Dermis blood vessel endothelial cell (primary cell): ENCODE measurements at regions not wholly inside any gene's neighbourhood (a gene's known extent, or its start where the extent isn't known, plus 50 kb on each side); places are given as distances from the start of the nearest gene placed in this dataset.
A peak's percentile ranks its signal among the peaks of the same experiment; 100 is the strongest.

ENCODE experiments used
- DNase-seq: peaks from one replicate; pipeline ENCODE4 v3.0.0; 2010

DNA sequence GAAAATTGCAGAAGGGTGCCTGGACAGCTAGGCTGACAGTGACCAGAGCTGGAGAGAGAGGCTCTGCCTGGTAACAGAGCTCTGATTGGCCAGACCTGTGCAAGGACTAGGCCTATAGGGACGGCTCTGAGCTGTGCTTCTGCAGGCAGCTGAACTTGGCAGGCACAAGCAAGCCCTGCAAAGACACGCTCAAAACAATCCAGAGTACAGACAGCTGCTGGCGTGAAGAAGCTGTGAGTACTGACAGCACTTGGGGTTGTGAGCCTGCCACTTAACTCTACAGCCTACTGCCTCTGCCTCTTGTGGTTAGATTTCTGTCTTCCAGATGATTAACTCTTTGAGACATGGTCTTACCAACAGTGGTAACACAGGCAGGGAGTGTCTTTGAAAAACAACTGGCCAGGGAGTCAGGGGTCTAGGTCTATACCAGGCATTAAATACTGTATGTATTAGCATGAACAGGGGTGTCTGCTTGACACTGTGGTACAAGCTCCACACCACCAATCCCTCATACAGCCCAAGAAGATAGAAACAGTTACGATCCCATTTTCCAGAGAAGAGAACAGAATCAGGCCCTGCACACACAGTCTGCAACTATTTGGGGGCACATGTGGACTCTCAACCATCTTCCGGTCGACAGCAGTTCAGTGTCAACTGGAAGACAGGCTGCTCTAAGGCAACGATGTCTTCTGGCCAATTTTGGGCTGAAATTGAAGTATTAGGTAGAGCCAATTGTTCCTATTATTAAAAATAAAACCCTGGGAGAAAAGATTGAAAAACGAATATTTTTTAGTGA, 568.4 kb downstream of the TNS1 start:
- DNase-seq, result peak; percentile 78

DNA sequence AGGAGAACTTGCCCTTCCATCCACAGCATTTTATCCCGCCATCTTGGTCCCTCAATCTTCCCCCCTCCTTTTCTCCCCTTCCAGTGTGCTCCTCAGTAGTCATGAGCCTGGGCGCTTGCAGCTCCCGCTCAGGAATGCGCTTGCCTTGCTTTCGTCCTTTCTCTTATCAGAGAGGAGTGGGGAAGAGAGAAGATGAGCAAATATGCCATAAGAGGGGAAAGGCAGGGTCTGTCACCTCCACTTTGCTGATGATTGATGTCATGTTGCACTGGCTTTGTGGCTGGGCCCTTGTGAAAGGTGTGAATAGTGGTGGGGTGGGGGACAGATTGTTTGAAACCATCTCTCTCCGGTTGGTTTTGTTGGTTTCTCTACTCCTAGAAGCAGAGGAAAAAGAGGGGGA, 569.3 kb downstream of the TNS1 start:
- DNase-seq, result no peak

DNA sequence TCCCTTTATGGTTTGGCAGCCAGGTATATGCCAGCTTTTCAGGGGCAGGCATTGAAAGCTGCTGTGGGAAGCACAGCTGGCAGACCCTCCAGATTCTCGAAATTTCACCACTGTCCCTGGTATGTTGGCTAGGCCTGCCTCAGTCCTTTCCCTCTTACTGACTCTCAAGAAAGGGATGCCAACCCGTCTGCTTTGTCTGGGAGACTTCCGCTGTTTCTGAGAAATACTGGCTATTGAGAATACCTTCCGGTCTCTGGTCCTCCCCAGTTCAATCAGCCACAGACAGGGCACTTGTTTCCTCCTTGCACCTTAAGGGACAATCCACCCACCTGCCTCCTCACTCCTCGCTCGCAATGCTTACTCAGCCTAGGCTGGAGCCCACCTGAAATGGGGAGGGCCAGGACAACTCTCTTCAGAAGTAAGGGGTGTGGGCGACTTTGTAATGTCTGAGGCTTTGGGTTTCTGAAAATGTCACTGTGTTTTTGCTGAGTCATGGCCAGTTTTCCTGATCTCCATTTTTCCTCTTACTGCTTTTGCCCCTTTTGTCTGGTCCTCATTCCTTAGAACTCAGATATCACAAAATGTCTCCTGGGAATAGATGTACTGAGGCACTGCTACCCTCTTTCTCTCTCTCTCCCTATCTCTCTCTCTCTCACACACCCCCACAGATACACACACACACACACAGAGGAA, 571.1 kb downstream of the TNS1 start:
- DNase-seq, result no peak

DNA sequence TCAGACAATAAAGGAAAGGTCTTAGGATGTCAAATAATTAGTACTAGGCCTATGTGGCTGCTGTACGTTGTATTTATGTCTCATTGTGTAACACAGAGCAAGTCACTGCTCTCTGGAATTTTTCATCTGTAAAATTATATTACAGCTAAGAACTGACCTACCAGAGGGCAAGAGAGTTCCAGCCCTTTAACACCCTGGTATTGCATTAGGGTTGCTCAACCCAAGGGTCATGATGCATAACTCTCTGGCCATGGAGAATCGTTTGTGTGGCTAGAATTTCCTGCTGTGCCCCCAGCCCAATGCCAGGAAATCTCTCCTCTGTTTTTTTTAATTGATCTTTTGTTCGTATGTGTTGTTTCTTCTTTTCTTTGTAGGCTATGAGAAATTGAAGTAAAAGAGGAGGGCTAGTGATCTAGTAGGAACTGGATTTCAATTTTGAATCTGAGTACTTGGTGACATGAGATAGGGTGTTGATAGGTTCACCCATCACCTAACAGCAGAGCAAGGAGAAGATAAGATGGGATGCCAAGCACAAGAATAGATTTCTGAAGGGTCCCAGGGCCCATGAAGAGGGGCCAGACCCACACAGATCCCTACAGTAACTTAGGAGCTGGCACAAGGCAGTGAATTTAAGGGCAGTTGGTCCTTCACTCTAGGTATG, 571.2 kb upstream of the TNP1 start:
- no peak for DNase-seq

DNA sequence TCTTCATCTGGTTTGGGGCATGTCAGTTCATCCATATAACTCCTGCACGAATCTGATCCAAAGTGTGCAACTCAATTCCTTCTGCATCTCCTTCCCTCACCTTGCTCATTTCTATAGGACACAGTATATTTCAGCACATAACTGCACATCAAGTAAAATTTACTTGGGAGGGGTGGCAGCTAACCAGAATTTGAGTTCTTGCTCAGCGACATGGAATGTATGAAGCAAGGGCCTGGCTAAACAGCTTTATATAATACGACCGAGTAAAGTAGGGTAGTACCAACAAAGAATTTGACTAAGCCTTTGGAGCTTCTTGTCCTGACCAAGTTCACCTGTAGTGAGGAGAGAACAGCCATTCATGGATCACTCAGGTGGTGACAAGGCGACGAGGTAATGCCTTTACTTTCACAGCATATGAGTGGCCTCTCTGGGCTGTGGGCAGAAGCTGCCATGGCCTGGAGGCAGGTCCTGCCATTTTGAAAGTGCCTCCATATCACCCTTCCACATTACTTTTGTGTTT, 570.2 kb upstream of the TNP1 start:
- no peak for DNase-seq

DNA sequence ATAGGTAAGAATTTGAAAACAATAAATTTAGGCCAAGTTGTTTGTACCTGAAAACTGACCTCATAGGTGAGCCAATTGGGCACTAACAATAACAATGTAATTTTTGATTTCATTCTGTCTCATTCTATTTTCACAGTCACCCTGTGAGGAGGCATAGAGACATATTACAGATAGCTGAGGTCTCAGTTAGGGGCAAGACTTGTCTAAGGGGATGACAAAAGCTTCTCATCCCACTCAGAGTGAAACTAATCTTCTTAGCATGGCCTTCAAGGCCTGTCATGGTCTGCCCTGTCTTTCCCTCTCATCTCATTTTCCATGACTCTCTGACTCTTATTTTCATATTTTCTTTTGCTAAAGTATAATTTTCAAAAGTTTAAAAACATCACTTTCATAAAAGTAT, 562.0 kb upstream of the TNP1 start:
- no peak for DNase-seq

DNA sequence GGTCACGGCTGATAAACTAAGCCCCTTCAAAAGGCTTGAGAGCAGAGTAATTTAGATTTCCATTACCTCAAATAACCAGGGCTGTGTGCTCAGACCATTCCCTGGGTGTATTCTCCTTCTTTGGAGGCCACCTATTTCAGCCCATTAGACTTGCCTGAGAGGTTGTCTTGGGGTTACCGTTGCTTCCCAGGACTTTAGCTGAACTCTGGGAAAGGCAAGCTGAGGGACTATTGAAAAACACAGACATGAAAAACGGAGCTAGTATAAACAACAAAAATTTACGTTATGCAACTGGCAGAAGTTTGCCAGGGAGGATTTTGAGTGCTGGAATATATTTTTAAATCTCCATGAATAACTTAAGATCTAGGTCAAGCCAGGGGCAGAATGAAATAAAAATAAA, 561.0 kb upstream of the TNP1 start:
- DNase-seq, result no peak

DNA sequence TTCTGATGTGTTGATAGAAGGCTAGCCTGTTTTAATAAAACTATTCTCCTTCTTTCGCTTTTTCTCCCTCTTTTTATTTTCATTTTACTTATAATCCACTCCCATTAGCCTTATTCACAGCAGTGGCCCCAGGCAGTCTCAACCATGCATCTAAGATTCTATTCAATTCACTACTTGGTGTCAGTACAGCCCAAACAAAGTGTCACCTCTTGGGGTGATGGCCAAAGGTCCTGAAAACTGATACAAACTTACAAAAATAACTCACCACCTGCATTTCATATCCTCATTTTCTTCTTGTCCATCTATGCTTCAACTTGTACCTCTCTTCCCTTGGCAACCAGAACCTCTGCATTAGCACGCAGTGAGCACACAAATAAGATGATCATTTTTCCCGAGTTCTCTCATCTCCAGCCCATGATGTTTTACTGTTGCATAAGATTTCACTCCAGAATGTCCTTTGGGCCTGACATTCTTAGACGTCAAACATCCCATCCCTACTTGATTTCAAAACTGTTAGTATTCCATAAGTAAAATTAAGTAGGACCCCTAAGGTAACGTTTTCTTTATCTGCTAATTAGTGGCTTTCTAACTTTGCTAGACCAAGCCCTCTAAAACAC, 559.3 kb upstream of the TNP1 start:
- no peak for DNase-seq

DNA sequence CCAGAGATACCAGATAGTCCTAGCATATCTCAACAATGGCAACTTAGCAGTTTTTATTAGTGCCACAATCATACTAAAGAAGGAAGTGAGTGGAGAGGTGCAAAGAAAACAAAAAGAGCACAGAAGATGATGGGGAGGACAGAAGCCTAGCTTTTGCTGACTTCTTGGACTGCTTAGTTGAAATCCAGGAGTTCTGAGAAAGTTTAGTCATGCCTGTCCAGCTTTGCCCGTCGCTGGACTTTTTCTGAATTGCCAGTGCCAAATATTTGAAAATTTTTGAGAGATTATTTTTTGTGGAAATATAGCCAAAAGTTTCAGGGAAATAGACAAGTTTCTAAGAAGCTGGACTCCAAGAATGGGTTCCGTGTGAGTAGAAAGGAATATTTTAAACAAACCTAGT, 558.7 kb upstream of the TNP1 start:
- DNase-seq, result no peak

DNA sequence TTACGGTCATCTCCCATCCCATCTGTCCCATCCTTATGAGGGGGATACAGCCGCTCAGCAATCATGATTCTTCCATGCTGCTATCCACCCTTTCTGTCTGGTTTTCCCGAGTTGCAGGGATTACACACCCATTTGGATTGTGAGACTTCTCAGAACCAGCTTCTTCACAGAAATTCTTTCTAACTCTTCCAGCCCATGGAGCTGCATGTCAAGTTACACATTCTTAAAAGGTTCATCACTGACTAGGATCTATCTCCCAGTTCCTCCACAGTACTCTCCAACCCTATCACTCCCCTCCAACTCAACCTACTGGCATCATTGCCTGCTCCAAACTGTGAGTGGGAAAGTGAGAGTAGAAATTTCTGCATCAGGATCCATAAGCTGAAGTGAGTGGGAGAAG, 558.2 kb upstream of the TNP1 start:
- DNase-seq, result no peak

DNA sequence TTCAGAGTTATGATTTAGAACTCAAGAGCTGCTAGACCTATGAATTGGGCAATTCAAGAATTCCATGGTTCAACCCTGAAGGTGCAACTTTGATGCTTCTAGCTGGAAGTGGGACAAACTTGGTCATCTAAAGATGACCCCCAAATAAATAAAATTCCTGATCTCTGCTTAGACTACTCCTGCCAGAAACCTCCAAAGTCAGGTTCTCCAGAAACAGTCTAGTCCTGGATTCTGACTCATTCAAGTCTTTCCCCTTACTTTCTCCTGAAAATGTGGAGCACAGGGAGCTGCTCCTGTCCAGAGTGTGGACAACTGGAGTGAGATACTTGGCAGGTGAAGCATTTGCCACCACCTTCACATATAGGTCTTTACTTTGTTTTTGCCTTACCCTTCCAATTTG, 557.7 kb upstream of the TNP1 start:
- no peak for DNase-seq

DNA sequence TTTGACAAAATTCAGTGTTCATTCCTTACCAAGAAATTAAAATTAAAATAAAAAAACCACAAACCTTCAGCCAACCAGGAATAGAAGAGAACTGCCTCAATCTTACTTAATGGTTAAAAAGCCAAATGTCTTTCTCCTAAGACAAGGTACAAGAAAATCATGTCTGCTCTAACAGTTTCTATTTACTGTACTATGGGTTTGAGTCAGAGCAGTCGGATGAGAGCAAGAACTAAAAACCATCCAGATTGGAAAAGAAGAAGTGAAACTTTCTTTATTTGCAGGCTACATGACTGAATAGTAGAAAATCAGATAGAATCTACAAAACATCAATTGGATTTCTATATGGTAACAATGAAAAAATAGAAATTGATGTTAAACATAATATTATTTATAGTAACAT, 555.5 kb upstream of the TNP1 start:
- no peak for DNase-seq

DNA sequence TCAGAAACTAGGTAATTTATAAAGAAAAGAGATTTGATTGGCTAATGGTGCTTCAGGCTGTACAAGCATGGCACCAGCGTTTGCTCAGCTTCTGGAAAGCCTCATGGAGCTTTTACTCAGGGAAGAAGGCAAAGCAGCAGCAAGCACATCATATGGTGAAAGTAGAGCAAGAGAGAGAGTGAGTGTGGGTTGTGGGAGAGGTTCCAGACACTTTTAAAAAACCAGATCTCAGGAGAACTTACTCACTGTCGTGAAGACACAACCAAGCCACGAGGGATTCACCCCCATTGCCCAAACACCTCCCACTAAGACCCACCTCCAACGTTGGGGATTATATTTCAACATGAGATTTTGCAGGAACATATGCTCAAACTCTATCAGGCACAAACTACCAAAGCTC, 554.6 kb upstream of the TNP1 start:
- DNase-seq, result no peak

DNA sequence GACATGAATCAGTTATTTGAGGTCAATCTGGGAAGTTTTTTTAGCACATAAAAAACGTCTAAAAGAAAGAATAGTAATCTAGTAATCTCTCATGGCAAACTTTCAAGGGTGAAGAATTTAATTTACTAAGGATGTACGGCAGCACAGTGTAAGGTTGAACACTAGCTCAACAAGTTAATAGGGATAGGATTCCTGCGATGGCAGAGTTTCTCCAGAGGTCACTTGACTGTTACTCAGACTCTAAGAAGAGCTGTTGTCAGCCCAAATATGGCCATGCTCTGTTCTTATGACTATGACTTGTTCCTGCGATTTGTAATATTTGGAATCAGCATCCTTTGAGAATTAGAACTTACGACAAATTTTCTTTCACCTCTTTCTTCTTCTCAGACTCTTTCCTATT, 553.3 kb upstream of the TNP1 start:
- no peak for DNase-seq

DNA sequence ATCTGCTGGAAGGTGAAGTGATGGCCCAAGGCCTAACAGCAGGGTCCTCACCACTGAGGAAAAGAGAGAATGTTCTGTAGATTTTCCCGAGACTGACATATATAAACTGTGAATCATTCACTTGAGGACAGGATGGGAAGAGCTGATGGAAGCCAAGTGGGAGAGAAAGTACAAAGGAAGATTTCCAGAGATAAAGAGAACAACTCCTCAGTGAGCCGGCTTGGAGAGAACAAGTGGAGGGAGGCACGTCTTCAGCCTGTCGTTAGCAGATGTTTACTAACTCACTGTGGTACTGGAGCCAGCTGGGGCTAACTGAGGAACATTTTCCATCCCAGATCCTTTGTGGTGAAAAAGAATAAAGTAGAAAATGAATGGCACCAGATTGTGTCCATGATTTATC, 552.9 kb upstream of the TNP1 start:
- DNase-seq, result no peak

DNA sequence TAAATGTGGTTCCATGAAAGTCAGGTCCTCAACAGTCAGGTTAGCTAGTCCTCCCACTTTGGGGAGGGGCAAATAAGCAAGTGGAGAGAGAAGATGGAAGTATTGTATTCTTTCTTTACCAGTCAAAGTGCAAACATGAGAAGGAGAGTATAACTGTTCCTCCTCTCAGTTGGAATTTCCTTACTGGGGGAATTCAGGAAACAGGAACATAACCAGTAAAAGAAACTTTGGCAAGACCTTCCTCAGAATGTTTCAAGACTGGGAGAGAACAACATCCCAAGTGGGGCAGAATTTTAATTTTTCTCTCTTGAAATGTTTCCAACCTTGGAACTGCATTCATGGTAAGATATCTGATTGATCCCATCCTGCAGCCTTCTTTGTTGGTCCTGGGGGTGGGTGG, 552.4 kb upstream of the TNP1 start:
- DNase-seq, result no peak

DNA sequence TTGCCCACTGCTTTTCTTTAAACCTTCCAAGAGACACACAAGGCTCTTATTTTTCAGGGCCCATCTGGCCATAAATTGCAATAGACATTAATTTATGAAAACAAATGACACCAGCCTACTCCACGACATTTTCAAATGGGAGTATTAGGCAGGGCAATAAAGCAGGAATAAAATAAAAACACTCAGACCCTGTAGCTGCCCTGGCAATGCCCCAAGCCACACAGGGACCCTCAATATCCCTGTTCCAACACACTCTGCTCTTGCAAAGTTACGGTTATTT, 550.8 kb upstream of the TNP1 start:
- DNase-seq, result no peak

DNA sequence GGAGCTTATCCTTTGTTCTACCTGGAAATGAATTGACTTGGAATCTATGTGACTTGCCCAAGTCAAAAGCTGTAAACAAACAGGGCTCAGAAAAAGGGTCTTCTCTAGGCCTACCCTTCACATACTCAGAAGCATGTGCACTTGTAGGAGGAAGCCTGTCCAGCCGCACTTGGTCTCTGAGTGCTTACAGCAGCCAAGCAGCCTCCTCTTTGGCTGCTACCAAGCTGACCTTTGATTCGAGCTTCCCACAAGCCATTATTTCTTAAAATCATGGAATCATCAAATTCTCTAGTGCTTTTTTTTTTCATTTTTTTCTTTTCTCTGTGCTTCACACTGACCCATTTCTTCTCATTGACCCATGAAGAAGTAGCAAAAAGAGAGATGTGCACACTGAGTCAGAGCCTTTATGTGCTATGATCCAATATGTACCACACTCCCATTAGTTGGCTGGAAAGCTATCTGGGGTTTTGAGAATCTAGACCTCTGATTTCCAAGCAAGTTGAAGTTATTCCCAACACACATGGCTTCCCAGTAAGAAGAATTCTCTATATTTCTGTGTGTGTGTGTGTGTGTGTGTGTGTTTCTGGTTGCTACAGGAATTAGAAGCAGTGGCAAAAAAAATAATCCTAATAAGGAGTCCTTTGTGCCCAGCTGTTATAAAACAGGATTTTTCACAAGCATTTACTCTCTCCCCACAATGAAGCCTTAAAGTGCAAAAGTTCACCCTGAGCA, 550.3 kb upstream of the TNP1 start:
- DNase-seq, result no peak

DNA sequence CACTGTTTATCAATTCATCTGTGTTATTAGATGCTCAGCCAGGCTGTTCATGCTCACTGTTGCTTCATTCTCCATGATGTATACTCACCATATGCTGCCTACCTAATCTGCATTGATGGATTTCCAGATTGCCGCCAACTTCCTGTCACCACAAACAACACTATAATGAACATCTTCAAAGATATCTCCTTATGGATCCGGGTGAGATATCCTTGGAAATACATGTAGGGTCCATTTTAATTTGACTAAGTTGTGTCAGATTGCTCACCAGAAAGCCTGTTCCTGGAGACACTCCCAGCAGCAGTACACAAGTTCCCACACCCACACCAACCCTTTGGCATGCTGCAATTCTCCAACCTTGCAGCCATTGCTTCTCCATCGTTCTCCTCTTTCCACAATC, 547.5 kb upstream of the TNP1 start:
- DNase-seq, result no peak

DNA sequence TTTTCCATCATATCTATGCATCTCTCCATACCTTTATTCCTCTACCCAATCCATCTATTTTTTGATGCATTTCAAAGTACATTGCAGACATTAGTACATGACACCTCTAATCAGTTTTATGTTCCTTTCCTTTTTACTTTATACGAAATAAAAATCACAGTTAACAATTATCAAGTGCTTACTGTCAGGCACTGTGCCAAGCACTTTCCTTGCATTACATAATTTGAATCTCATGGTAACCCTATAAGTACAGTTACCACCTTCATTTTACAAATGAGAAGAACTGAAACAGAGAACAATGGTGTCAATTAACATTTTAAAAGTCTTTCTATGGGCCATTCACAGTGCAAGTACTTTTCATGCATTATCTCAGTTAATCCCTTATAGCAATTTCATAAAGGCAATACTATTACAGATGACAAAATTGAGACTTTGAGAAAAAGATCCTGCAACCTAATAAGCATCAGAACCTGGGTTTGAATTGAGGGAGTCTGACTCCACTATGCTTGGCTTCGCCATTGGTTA, 544.4 kb upstream of the TNP1 start:
- no peak for DNase-seq

DNA sequence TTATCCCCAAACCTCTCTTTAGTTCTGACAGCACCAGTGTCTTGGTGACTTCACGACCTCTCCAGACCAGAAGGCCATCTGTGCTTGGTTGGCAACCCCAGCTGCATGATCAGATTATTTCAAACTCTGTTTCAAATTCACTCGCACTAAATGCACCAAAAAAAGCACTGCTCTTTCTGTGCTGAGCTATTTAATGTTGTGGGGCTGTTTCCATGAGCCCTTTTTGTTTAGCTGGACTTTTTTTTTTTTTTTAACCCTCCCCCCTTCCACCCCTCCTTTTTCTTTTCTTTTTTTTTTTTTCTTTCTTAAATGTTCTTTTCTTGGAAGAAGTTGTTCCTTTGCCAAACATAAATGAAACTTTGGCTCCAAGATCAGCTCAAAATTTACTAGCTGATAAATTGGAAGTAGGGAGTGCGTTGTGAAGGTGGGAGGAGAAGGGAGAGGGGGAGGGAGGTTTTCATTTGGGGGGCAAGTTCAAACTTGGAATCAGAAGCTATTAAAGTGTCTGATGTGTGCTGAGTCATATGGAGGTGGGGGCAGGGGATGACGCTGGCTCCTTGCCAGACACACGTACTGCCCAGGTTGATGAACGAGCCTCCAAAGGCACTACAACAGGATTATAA, 543.0 kb upstream of the TNP1 start:
- DNase-seq, result no peak

DNA sequence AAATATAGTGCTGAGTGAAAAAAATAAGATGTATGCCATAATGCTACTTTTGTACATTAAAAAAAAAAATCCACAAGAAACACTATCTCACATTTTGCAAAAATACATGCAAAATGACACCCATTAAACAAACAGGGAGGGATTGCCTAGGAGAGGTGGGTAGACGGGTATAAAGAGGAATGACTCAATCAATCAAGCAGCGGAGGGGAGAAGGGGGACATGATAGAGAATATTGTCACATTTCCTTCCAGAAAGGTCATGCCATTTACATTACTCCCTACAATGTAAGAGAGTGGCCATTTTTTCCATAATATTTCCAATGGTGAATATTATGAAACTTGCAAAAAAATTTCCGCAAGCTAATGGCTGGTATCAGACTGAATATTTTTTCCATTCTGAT, 542.3 kb upstream of the TNP1 start:
- DNase-seq, result no peak
